Activated CD4-positive, alpha-beta T cell treated with anti-CD3 and anti-CD28 coated beads, Interleukin-10, Interleukin-2, amounts not matched to agents 100 ng/mL and 50 ng/mL, durations not matched to agents 16 hours and 8 hours (primary cell): ENCODE measurements at regions not wholly inside any gene's neighbourhood (a gene's known extent, or its start where the extent isn't known, plus 50 kb on each side); places are given as distances from the start of the nearest gene placed in this dataset.

ENCODE experiments used
- DNase-seq: peaks from one replicate; pipeline ENCODE4 v3.0.0-alpha.2; 2020

DNA sequence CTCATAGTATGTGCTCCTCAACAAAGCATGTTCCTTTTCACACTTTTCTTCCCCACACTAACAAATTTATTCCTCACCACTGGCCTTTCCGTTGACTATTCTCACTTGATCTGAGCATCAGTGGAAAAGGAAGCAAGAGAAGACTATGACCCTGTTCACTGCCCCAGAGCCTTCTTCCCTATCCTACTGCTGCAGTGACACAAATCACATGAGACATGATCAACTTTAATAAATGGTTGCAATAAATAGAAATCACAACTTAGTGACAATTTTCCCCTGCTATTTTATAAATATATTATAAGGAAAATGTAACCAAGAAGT lies 438.7 kb upstream of the SOX9 start:
- DNase-seq = no peak

- DNase-seq = no peak
Observed at GRCh38 chr17:71689782-71690181, 431.0 kb upstream of the SOX9 start.

GRCh38 chr17:71699907-71700306 lies 420.9 kb upstream of the SOX9 start:
- DNase-seq = no peak

DNA sequence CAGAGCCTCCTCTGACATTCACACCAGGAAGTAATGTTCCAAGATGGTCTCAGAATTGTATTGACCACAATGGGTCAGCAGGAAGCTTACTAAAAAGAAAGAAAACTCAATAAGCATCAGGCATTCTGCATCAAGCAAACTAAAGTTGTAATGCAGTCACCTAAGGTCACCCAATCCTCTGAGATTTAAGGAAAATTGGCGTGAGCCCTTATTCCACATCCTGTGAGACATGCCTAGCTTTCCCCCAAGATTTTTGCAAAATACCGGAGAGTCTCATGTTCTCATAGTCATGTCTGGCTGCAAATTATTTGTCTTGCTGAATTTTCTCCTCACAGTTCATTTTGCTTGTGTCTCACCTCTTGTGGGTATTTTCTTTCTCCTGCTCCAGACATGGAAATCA lies 417.1 kb upstream of the SOX9 start:
- DNase-seq = no peak

GRCh38 chr17:71709271-71709890 lies 411.4 kb upstream of the SOX9 start:
- no peak for DNase-seq

- DNase-seq = no peak
Observed at GRCh38 chr17:71709946-71710345, 410.9 kb upstream of the SOX9 start.

DNA sequence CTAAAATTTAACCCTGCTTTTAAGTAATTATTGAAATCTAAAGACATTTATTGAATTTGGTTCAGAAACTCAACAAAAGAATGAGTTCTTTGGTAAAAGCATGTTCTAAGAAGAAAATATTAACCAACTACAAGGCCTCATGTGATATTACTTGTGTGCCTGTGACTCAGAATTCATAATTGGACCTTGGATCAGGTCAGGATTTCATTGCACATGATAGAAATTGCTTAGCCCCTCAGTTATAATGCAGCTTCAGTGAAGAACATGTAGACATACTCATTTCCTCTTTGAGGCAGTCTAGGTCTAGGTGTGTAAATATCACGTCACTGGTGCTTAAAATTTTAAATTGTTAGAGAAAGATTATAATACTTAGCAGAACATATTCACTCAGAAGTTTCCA lies 410.0 kb upstream of the SOX9 start:
- DNase-seq = no peak

DNA sequence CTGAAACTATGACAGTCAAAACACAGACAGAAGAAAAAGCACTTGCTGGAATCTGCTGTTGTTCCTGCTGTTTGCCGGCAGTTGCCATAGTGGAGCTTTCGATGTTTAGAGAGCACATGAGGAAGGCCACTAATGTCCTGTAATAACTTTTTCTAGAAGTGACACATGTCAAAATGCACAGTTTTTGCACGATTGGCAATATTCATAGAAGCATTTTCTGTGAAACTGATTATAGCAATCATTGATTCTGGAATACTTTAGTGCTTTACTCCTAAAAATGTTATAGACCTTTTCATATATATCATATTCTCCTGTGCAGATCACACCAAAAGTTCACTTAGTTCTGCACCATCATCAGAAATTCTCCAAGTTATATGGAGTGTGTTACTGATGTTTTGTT lies 407.0 kb upstream of the SOX9 start:
- no peak for DNase-seq

GRCh38 chr17:71724339-71724738 lies 396.5 kb upstream of the SOX9 start:
- no peak for DNase-seq

GRCh38 chr17:71725811-71726210 lies 395.0 kb upstream of the SOX9 start:
- DNase-seq = no peak

GRCh38 chr17:71726341-71726740 lies 394.5 kb upstream of the SOX9 start:
- no peak for DNase-seq

DNA sequence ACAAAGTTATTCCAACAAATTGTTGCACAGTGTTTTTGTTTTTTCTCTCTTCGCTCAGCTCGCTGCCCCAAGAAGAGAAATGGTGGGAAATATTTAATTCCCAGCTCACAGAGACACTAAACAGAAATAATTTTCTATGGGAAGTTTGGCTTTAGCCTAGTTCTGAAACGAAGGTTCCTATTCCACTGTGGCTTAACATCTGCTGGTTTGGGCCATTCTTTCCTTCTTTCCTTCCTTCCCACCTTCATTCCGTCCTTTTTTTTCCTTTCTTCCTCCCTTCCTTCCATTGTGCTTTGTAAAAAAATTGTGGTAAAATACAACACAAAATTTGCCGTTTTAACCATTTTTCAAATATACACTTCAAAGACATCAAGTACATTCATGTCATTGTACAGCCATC lies 393.5 kb upstream of the SOX9 start:
- DNase-seq = no peak

DNA sequence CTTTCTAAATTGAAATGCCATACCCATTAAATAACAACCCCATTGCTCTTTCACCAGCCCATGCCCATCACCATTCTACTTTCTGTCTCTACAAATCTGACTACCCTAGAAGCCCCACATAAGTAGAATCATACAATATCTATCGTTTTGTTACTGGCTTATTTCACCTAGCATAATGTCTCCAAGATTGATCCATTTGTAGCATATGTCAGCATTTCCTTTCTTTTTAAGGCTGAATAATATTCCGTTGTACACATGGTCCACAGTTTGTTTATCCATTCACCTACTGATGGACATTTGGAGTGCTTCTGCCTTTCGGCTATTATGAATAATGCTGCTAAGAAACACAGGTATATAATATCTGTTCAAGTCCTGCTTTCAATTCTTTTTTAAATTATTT lies 393.1 kb upstream of the SOX9 start:
- no peak for DNase-seq

DNA sequence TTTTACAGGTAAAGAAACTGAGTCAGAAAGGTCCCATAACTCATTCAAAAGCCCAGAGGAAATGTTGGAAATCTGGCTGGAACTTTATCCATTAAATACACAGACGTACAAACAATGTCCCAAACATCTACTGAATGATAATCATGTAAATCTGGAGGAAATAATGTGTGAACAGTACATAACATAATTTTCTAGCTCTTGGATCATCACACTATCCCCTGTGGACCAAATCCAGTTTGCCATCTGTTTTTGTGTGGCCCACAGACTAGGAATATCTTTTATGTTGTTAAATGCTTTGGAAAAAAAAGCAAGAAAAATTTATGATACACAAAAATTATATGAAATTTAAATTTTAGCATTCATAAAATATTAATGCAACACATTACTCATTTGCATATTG lies 389.9 kb upstream of the SOX9 start:
- no peak for DNase-seq

DNA sequence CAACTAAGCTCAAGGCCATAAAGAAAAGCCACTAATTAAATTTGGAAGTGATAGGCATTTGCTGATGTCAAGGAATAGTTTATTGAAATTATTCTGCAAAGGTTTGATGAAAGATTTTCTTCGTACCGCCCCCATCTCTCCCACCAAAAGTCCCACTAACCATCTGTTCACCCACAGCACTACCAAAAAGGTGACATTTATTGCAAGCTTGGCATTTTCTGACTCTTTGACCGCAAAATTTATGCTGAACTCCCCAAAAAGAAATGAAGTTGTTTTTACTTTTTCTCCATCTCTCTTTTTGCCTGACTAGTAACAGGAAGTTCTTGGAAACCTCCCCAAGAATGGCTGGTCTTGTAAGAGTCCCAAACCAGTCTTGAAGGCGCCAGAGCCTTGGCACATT lies 384.9 kb upstream of the SOX9 start:
- DNase-seq = no peak

- DNase-seq = no peak
Observed at GRCh38 chr17:71740866-71741265, 380.0 kb upstream of the SOX9 start.

GRCh38 chr17:71741836-71742235 lies 379.0 kb upstream of the SOX9 start:
- no peak for DNase-seq

DNA sequence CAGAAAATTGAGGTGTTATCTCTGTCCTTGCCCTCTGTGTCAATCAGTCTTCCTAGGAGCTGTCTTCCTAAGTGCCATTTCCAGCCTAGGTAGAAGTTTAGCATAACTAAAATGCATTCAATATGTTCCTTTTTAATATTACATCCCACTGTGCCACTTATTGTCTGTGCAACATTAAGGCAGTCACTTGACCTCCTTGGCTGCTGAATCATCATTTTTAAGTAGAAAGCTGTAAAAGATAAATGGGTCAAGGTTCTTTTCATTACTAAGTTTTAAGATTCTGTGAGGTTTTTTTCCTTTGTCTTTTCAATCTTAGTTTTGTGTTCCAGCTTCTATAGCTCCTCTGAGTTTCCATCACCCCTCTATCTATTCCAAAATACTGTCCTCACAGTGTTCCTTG lies 371.9 kb upstream of the SOX9 start:
- no peak for DNase-seq

DNA sequence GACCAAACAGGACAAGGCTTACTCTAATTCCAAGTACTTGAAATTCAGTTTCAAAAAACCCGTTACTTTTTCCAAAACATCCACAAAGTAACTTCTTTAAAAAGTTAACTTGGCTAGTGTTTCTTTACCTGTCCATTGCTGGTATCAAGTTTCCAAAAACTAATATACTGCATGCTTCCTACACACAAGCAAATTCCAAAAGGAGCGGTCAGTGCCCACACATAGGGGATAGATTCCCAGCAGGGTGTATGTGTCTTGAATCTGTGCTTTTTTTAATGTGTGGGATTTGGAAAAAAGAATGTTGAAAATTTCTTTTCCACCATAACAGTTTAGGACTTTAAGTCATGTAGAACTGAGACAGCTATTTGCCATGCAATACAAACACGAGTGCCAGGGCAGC lies 367.8 kb upstream of the SOX9 start:
- DNase-seq = no peak

- DNase-seq = no peak
Observed at GRCh38 chr17:71757156-71757555, 363.7 kb upstream of the SOX9 start.

DNA sequence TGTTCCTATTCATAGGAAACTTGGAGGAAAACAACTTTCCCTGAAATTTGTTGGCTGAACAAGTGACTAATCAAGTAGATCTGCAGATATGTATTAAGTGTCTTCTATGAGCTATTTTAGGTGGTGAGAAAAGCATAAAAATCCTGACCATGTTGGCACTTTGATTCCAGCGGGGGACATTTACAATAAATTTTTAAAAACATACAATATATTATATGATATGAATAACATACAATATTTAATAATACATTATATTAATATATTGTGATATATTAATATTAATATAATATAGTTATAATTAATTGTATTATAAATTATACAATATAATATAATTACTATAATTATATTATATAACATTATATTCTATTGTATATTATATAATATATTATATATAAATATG lies 362.9 kb upstream of the SOX9 start:
- DNase-seq = no peak

GRCh38 chr17:71759422-71760060 lies 361.3 kb upstream of the SOX9 start:
- DNase-seq = no peak

DNA sequence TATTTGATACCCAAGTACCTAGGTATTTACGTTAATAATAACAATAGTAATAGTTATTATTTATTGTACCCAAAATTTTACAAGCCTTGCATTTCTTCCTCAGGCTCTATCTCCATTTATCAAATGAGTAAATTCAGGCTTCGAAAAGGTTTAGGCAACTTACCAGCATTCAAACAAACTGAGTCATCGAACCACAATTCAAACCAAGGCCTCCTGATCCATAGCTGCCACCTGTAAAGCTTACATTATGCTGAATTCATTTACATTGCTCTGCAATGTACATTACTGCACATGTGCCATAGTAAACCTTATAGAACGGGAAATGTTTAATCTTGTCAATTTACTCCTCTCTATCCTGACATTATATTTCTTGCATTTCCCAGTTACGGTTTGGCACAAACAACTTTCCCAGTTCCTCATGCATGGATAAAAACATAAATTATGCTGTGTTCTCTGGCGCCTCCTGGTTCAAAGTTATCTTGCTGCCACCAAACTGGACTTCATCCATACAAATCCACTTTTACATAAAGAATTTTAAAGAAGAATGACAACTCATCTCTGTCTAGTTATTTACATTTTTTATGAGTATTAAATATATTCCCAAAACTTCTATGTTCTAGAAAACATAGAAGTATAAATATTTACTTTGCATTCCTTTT lies 360.6 kb upstream of the SOX9 start:
- no peak for DNase-seq

DNA sequence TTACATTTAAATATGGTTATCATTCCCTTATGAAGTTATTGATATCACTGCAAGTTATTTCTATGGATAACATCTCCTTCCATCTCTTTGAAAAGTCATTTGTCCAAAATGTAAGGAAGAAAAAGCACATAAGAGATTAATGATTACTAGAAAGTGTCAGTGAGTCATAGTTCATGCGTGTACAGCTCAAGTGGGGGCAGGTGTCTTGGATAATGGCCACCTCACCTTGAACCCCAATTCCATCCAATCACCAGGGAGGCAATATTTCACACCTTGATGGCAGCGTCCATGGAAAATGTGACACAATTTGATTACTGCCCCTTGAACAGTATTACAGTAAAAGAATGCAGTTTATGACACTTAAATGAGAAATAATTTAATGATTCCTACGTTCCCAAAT lies 358.3 kb upstream of the SOX9 start:
- no peak for DNase-seq

DNA sequence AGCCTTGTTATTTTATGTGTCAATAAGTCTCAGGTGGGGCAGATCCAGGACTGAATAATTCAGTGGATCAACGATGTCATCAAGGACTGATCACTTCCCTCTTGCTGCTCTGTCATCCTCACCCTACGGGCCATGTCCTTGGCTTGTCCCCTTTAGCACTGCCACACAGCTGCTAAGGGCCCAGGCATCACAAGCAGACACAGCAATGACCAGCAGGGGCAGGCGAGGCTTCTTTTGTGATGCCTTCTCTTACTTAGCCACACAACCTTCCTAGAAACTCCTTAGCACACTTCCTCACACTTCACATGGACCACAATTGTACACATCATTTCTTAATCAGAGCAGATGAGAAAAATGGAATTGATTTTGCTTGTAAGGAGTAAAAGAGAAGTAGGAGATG lies 356.3 kb upstream of the SOX9 start:
- DNase-seq = no peak
